AG10803 (cell line): ENCODE measurements at regions not wholly inside any gene's neighbourhood (a gene's known extent, or its start where the extent isn't known, plus 50 kb on each side); places are given as distances from the start of the nearest gene placed in this dataset.

Source experiments
- DNase-seq: peaks from one replicate; pipeline ENCODE4 v3.0.0; 2010; ENCODE audit warnings: low read depth
- H3K4me3 ChIP-seq: 2 replicates; pipeline ENCODE4 v1.5.1; 2011; ENCODE audit warnings: mild to moderate bottlenecking, low read length, control low read depth
- TF ChIP-seq, protein P1 (sequence below): conservative IDR thresholded peaks from 2 replicates; pipeline ENCODE4 v1.5.1; 2011; ENCODE audit warnings: mild to moderate bottlenecking, low read length, control low read depth, inconsistent platforms

DNA sequence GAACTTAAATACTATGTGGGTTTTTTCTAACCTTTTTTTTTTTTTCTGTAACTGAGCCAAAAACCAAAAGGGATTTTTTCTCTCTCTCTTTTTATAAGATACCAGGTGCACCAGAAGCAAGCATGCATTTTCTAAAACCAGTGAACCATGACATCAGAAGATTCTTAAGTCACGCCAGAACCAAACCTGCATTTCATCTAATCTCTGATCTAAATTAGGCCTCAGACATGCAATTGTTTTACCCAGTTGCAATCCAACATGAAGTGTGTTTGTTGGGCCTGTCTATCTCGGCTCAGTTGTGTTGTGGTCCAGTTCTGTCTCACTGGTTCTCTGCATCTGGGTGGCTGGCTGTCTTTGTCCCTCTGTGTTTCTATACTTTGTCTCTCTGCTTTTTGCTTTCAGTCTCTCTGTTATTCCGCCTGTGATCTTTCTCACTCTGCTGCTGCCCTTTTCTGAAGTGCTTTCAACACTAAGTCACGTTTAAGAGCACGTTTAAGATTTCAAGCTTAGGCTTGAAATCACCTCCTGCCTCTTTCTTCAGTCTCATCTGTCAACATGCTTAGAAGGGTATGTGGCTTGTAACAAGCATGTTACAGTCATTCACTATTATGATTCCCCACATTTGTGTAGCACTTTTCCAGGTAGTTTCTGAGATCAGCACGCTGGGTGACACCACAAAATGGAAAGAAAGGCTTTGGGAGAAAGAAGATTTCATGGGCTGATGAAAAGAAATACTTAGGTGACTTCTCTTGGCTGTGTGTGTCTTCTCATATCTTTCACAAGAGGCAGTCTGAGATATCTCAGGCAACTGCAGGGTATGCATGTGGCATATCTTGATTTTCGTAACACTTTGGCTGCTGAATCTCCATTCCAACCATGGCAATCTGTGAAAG is 488.9 kb downstream of the SHISA9 start:
- DNase-seq: no peak
- TF ChIP-seq, protein P1, sequence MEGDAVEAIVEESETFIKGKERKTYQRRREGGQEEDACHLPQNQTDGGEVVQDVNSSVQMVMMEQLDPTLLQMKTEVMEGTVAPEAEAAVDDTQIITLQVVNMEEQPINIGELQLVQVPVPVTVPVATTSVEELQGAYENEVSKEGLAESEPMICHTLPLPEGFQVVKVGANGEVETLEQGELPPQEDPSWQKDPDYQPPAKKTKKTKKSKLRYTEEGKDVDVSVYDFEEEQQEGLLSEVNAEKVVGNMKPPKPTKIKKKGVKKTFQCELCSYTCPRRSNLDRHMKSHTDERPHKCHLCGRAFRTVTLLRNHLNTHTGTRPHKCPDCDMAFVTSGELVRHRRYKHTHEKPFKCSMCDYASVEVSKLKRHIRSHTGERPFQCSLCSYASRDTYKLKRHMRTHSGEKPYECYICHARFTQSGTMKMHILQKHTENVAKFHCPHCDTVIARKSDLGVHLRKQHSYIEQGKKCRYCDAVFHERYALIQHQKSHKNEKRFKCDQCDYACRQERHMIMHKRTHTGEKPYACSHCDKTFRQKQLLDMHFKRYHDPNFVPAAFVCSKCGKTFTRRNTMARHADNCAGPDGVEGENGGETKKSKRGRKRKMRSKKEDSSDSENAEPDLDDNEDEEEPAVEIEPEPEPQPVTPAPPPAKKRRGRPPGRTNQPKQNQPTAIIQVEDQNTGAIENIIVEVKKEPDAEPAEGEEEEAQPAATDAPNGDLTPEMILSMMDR: no peak
- no peak overlapping the region for H3K4me3 ChIP-seq

DNA sequence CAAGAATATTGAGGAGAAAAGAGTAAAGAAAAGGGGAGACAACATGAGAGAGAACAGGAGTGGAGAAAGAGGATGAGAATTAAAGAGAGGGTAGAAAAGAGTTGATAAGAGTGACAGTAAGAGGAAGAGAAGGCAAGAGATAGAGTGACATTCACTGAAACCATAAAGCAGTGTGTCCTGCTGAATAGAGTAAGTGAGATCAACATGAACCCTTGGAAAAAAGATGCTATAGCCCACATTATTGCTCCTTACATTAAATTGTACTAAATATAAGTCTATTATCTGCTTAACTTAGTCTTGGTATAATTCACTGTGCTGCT is 489.5 kb downstream of the SHISA9 start:
- TF ChIP-seq, protein P1: no peak
- no peak overlapping the region for H3K4me3 ChIP-seq
- DNase-seq: no peak

DNA sequence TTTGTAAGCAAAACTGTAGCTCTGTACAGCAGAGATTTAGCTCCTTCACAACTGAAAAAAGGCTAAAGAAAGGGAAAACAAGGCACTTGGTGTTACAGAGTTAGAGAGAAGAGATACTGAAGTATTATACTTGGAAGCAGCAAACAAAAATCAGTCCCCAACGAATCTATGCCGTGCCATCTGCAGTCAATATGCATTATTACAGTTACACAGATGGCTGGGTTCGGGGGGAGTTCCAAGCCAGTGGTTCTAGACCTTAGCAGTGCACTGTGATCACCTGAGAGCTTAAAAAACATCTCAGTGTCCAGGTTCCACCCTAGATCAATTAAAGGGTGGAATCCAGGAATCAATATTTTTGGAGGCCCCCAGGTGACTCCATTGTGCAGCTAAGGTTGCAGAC is 489.9 kb downstream of the SHISA9 start:
- no peak for DNase-seq

DNA sequence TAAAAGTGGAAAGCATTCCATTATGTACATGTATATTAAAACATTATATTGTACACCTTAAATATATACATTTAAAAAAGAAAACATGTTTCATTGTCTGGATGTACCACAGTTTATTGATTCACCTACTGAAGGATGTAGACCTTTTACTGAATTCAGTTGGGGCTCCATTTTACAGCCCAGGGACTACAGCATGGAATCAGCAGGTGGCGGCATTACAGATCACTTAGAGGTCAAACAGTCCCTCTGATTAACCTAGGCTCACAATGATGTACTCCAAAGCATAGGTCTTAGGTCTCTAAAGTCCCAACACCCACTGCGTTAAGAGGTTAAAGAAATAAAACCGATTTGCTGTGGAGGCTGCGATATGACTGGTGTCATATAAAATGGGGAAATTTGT is 490.9 kb downstream of the SHISA9 start:
- no peak for DNase-seq
- no peak overlapping the region for H3K4me3 ChIP-seq
- TF ChIP-seq, protein P1: no peak

More for the DNA sequence above, 489.9 kb downstream of the SHISA9 start:
- TF ChIP-seq, protein P1: no peak
- H3K4me3 ChIP-seq: no peak overlapping the region

DNA sequence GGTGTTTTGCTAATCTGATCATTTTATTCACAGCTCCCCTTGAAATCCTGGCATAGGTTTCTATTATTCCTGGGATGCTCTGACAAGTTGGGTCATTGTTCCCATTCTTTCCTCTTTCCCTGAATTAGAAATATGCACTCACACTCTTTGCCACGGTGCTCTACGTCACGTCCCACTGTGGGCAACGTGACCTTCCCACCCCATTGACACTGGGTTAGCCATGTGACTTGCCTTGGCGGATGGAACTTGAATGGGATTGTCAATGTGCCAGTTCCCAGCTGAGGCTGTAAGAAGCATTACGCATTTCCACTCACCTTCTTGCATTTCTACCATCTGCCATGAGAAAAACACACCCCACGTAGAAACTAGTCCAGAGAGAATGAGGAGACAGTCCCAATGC is 492.4 kb downstream of the SHISA9 start:
- H3K4me3 ChIP-seq: no peak overlapping the region
- TF ChIP-seq, protein P1: no peak
- no peak for DNase-seq

DNA sequence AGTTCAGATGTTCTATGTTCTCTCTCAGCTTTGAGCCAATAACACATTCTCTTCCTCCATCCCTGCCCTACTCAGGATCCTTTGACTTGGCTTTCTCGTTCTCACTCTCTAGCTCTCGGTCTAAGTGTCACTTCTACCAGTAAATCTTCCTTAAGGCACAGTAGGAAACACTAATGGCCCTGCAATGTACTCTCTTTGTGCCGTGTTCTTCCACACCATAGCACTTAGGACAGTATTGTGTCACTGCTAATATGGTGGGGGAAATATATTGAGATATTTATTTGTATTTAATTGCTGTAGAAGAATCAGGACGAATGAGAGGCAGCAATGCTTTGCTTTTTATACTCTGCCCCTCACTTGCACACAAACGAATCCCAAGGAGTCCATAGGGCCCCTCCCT is 493.1 kb downstream of the SHISA9 start:
- TF ChIP-seq, protein P1: no peak
- no peak overlapping the region for H3K4me3 ChIP-seq
- no peak for DNase-seq

DNA sequence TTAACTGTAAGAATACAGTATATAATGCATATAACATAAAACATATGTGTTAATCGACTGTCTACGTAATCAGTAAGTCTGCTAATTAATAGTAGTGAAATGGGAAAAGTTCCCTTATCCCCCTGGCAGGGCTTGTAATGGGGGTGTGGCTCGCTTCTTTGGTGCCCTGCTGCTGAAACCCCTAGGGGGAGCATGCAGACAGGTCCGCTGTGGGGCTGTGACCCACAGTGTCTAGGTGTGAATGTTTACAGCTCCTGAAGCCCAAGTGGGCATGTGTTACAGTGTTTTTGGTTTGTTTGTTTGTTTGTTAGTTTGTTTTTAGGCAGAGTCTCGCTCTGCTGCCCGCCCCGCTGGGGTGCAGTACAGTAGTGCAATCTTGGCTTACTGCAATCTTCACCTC is 495.7 kb downstream of the SHISA9 start:
- TF ChIP-seq, protein P1: no peak
- H3K4me3 ChIP-seq: no peak overlapping the region
- DNase-seq: no peak
